SK-N-SH treated with all-trans-retinoic acid at 6 μM for 48 hours (cell line): ENCODE measurements at regions not wholly inside any gene's neighbourhood (a gene's known extent, or its start where the extent isn't known, plus 50 kb on each side); places are given as distances from the start of the nearest gene placed in this dataset.

Experiments used
- ARNTL ChIP-seq: fragments of 450-650 bp; formaldehyde crosslinking; IDR thresholded peaks from 2 replicates; pipeline ENCODE4 v1.5.0; 2020; ENCODE audit warnings: low read depth, mild to moderate bottlenecking, moderate library complexity, borderline replicate concordance
- CSRNP3 ChIP-seq: fragments of 250-450 bp; sonication (Bioruptor Pico); IDR thresholded peaks from 2 replicates; pipeline ENCODE4 v1.5.1; 2021; ENCODE audit warnings: mild to moderate bottlenecking, moderate library complexity
- ISL1 ChIP-seq: fragments of 250-450 bp; sonication (Bioruptor Pico); IDR thresholded peaks from 2 replicates; pipeline ENCODE4 v2.1.2; 2022; ENCODE audit warnings: mild to moderate bottlenecking, moderate library complexity
- TCF4 ChIP-seq: fragments of 250-450 bp; sonication (Bioruptor Pico); IDR thresholded peaks from 2 replicates; pipeline ENCODE4 v1.8.0; 2021; ENCODE audit warnings: mild to moderate bottlenecking, moderate library complexity, borderline replicate concordance
- ZC3H10 ChIP-seq: fragments of 250-450 bp; sonication (Bioruptor Pico); IDR thresholded peaks from 2 replicates; pipeline ENCODE4 v1.5.1; 2021; ENCODE audit warnings: mild to moderate bottlenecking, moderate library complexity
- ZFP30 ChIP-seq: fragments of 450-650 bp; formaldehyde crosslinking; IDR thresholded peaks from 2 replicates; pipeline ENCODE4 v1.5.0; 2022; ENCODE audit warnings: mild to moderate bottlenecking, moderate library complexity
- ZNF565 ChIP-seq: fragments of 450-650 bp; formaldehyde crosslinking; conservative IDR thresholded peaks from 2 replicates; pipeline ENCODE4 v1.5.0; 2020; ENCODE audit warnings: low read depth, mild to moderate bottlenecking, moderate library complexity
- TF ChIP-seq, protein P1 (sequence below): fragments of 250-450 bp; sonication (Bioruptor Pico); IDR thresholded peaks from 2 replicates; pipeline ENCODE4 v1.5.1; 2020; ENCODE audit warnings: low read depth, mild to moderate bottlenecking, moderate library complexity
- TF ChIP-seq, protein P2 (sequence below): fragments of 250-450 bp; sonication (Bioruptor Pico); IDR thresholded peaks from 2 replicates; pipeline ENCODE4 v1.5.0; 2020; ENCODE audit warnings: mild to moderate bottlenecking, moderate library complexity
- TF ChIP-seq, protein P3 (sequence below): fragments of 250-450 bp; sonication (Bioruptor Pico); IDR thresholded peaks from 2 replicates; pipeline ENCODE4 v1.8.0; 2020; ENCODE audit warnings: mild to moderate bottlenecking, moderate library complexity, borderline replicate concordance

DNA sequence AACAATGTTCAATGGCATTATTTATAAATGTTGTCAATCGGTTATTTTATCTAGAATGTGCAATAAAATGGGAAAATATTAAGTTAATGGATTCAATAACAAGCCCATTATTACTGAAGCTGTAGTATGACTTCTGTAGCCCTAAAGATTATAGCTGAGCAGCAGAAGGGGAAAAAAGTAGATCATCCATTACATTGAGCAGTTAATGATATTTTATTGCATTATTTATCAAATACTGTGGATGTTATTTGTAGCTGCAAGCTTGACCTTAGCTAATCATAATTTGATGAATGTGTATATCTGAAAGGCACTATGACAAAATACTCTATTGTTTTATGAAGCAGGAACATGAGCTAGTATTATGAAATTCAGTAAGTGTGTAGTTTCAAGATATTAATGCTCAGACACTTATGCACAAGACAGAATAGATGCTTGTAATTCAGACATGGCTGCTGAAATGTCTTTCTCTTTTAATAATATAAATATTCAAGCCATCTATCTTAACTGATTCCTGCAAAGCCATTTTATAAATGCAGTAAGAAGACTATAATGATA, 131.5 kb upstream of the MGAT4C start:
- TF ChIP-seq, protein P1, sequence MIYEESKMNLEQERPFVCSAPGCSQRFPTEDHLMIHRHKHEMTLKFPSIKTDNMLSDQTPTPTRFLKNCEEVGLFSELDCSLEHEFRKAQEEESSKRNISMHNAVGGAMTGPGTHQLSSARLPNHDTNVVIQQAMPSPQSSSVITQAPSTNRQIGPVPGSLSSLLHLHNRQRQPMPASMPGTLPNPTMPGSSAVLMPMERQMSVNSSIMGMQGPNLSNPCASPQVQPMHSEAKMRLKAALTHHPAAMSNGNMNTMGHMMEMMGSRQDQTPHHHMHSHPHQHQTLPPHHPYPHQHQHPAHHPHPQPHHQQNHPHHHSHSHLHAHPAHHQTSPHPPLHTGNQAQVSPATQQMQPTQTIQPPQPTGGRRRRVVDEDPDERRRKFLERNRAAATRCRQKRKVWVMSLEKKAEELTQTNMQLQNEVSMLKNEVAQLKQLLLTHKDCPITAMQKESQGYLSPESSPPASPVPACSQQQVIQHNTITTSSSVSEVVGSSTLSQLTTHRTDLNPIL, result no peak
- TF ChIP-seq ZFP30 (CRISPR knock-in tag), result no peak
- TF ChIP-seq ARNTL (CRISPR knock-in tag), result no peak
- no peak for TF ChIP-seq ZC3H10 (CRISPR knock-in tag)
- TF ChIP-seq ZNF565 (CRISPR knock-in tag), result no peak
- TF ChIP-seq ISL1 (CRISPR knock-in tag), result no peak
- TF ChIP-seq, protein P2, sequence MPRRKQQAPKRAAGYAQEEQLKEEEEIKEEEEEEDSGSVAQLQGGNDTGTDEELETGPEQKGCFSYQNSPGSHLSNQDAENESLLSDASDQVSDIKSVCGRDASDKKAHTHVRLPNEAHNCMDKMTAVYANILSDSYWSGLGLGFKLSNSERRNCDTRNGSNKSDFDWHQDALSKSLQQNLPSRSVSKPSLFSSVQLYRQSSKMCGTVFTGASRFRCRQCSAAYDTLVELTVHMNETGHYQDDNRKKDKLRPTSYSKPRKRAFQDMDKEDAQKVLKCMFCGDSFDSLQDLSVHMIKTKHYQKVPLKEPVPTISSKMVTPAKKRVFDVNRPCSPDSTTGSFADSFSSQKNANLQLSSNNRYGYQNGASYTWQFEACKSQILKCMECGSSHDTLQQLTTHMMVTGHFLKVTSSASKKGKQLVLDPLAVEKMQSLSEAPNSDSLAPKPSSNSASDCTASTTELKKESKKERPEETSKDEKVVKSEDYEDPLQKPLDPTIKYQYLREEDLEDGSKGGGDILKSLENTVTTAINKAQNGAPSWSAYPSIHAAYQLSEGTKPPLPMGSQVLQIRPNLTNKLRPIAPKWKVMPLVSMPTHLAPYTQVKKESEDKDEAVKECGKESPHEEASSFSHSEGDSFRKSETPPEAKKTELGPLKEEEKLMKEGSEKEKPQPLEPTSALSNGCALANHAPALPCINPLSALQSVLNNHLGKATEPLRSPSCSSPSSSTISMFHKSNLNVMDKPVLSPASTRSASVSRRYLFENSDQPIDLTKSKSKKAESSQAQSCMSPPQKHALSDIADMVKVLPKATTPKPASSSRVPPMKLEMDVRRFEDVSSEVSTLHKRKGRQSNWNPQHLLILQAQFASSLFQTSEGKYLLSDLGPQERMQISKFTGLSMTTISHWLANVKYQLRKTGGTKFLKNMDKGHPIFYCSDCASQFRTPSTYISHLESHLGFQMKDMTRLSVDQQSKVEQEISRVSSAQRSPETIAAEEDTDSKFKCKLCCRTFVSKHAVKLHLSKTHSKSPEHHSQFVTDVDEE (CRISPR knock-in tag), result no peak
- TF ChIP-seq TCF4 (CRISPR knock-in tag), result no peak
- no peak for TF ChIP-seq CSRNP3
- TF ChIP-seq, protein P3, sequence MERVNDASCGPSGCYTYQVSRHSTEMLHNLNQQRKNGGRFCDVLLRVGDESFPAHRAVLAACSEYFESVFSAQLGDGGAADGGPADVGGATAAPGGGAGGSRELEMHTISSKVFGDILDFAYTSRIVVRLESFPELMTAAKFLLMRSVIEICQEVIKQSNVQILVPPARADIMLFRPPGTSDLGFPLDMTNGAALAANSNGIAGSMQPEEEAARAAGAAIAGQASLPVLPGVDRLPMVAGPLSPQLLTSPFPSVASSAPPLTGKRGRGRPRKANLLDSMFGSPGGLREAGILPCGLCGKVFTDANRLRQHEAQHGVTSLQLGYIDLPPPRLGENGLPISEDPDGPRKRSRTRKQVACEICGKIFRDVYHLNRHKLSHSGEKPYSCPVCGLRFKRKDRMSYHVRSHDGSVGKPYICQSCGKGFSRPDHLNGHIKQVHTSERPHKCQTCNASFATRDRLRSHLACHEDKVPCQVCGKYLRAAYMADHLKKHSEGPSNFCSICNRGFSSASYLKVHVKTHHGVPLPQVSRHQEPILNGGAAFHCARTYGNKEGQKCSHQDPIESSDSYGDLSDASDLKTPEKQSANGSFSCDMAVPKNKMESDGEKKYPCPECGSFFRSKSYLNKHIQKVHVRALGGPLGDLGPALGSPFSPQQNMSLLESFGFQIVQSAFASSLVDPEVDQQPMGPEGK, result no peak
